ENCODE measurements at regions not wholly inside any gene's neighbourhood (a gene's known extent, or its start where the extent isn't known, plus 50 kb on each side); places are given as distances from the start of the nearest gene placed in this dataset.

GRCh38 chr4:171265190-171265818 is 547.9 kb upstream of the GALNTL6 start:
- no peaks in the 10 kb centered on the region for H3K79me2 ChIP-seq (ENCODE audit: control insufficient read depth, insufficient read depth, low read length)
- ChIA-PET CTCF (ENCODE audit: low intra/inter-chr PET ratio) (no interaction called here), POLR2A (no interaction called here)
- H3K9me3 ChIP-seq (replicated peaks; ENCODE audit: control insufficient read depth, insufficient read depth, low read depth, low read length) = no peaks in the 10 kb centered on the region; the same call in 1 of the 2 replicates
- FAIRE-seq (no peak), ATAC-seq (no peak), DNase-seq (ENCODE audit: extremely low read depth in 1 of 4, low spot score in 3 of 4) (no peak)
- no peaks in the 10 kb centered on the region for H3K9me1 ChIP-seq (ENCODE audit: control insufficient read depth, insufficient read depth, low read length)
- H3K4me3 ChIP-seq = no peak overlapping the region
- H4K20me1 ChIP-seq (replicated peaks; ENCODE audit: control insufficient read depth, insufficient read depth, low read length) = no peaks in the 10 kb centered on the region
- no peaks in the 10 kb centered on the region for H3K4me1 ChIP-seq (replicated peaks in 1 of 2; ENCODE audit: control insufficient read depth in 2 of 2, insufficient read depth in 2 of 2, low read length in 2 of 2)
- TF ChIP-seq PPARD (CRISPR knock-in tag; IDR thresholded peaks at IDR 0.05) (no peak), DIDO1 (tag; IDR thresholded peaks at IDR 0.05; ENCODE audit: low read depth) (no peak), NFATC3 (IDR thresholded peaks at IDR 0.05) (no peak), JUND (IDR thresholded peaks at IDR 0.05; ENCODE audit: borderline replicate concordance, low read depth, low read length) (no peak), JUND (tag; IDR thresholded peaks at IDR 0.05; ENCODE audit: borderline replicate concordance, low read depth, low read length) (no peak), NFXL1 (CRISPR knock-in tag; IDR thresholded peaks at IDR 0.05) (no peak), SRF (CRISPR knock-in tag; IDR thresholded peaks at IDR 0.05) (no peak), HDAC6 (IDR thresholded peaks at IDR 0.05; ENCODE audit: low read depth, low read length) (no peak), FOXP4 (CRISPR knock-in tag; IDR thresholded peaks at IDR 0.05; ENCODE audit: borderline replicate concordance) (no peak), BMI1 (IDR thresholded peaks at IDR 0.05; ENCODE audit: low read length) (no peak), E2F3 (CRISPR knock-in tag; IDR thresholded peaks at IDR 0.05) (no peak), FOXA1 (IDR thresholded peaks at IDR 0.05; ENCODE audit: borderline replicate concordance) (no peak)
- intact Hi-C loops (cut with micrococcal nuclease) = no loop called here
- no peak overlapping the region for H2AFZ ChIP-seq (ENCODE audit: low read depth, low read length)
- no TSS peak for BruUV-seq (replicated peaks)
- WGBS (ENCODE audit: insufficient coverage, low coverage, missing lambda C conversion rate) = 8% methylated on average over 1 of the region's 1 CpG
- in situ Hi-C loops (cut with MboI) = no loop called here
- no peak overlapping the region for H3K4me2 ChIP-seq (ENCODE audit: insufficient read depth, low read length)
- H3K9ac ChIP-seq (ENCODE audit: insufficient read depth in 1 of 2, low read depth in 2 of 2, low read length in 2 of 2) = no peak overlapping the region
- no peaks in the 10 kb centered on the region for H3K27me3 ChIP-seq (ENCODE audit: control insufficient read depth in 2 of 2, insufficient read depth in 2 of 2, low read length in 2 of 2)
- no peak overlapping the region for H3K27ac ChIP-seq (ENCODE audit: extremely low read depth, low read depth, low read length)
- H3K36me3 ChIP-seq (ENCODE audit: control insufficient read depth, insufficient read depth, low read length) = no peaks in the 10 kb centered on the region

Data from K562 (cell line).